Lower leg skin (tissue), 4 donors: ENCODE measurements at regions not wholly inside any gene's neighbourhood (a gene's known extent, or its start where the extent isn't known, plus 50 kb on each side); places are given as distances from the start of the nearest gene placed in this dataset.
A peak's percentile ranks its signal among the peaks of the same experiment; 100 is the strongest.

Experiments
- DNase-seq, 2 donors: peaks; one replicate each; pipeline ENCODE4 v3.0.0-alpha.2; 2019; ENCODE audit warnings: low spot score in 2 of 2
- H3K4me3 ChIP-seq: fragments of 200-600 bp; sonication (generic); 2 replicates; pipeline ENCODE4 v1.5.1; 2017; ENCODE audit warnings: mild to moderate bottlenecking, low read depth; ENCODE audit not compliant: poor library complexity, severe bottlenecking
- CTCF ChIP-seq, 3 donors: fragments of 450-650 bp; IDR thresholded peaks; one replicate each; pipeline ENCODE4 v1.5.1; 2016; ENCODE audit warnings: antibody characterized with exemption in 3 of 3, mild to moderate bottlenecking in 3 of 3, moderate library complexity in 2 of 3
- POLR2A ChIP-seq, 2 donors: fragments of 450-650 bp; IDR thresholded peaks; one replicate each; pipeline ENCODE4 v1.6.1; 2016 to 2017; ENCODE audit warnings: antibody characterized with exemption in 2 of 2, mild to moderate bottlenecking in 1 of 2, moderate library complexity in 1 of 2
- WGBS, 2 donors: methylation state at CpG; one replicate each; pipeline ENCODE4 v1.1.5; 2018; 5-methylcytosine and 5-hydroxymethylcytosine counted together
- intact Hi-C: fragments of 100-400 bp; cut with DNase I; formaldehyde crosslinking; loops from one replicate; pipeline ENCODE4 v1.15.0; 2023; ENCODE audit warnings: low total_unique reads

DNA sequence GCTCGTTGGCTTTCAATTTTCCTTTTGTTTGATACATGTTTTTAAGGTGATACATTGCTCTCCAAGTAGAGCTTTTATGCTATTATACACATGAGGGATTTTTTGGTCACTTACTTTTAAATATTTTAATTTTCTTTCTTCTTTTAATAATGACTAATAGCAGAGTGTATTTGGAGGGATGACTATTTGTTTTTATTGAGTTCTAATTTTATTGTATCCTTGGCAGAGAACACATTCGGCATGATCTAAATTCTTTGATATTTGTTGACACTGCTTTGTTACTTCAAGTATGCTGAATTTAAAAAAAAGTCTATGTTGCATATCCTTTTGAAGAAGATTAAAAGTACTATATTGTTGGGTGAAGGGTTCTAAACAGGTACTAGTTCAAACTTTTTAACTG is 149.9 kb upstream of the PDZRN3 start:
- TF ChIP-seq POLR2A (IDR thresholded peaks at IDR 0.05) (no peak), CTCF (IDR thresholded peaks at IDR 0.05) (no peak)
- WGBS, 2 donors = 36 to 52% methylated on average over 2 of the region's 2 CpGs
- intact Hi-C loops = no loop called here
- DNase-seq = no peak
- no peak overlapping the region for H3K4me3 ChIP-seq

DNA sequence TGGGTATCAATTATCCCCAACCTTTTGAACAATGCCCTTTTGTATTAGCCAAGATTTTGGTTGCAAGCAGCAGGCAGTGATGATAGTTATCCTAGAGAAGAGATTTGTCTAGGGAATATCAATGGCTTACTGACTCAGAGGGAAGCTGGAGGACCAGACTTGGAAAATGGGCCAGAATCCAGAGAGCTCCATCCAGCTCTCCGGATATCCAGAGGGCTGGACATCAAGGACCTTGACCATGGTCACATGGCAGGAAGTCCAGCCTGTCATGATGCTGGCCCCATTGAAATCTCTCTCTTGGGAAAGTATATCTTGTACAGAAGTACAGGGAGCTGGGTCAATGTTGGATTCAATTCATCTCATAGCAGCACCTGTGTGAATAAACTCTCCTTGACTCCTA is 148.5 kb upstream of the PDZRN3 start:
- WGBS, 2 donors = 38 to 53% methylated on average over 1 of the region's 1 CpG
- intact Hi-C loops = no loop called here
- TF ChIP-seq POLR2A (IDR thresholded peaks at IDR 0.05) (no peak), CTCF (IDR thresholded peaks at IDR 0.05) (no peak)
- no peak overlapping the region for H3K4me3 ChIP-seq
- no peak for DNase-seq

DNA sequence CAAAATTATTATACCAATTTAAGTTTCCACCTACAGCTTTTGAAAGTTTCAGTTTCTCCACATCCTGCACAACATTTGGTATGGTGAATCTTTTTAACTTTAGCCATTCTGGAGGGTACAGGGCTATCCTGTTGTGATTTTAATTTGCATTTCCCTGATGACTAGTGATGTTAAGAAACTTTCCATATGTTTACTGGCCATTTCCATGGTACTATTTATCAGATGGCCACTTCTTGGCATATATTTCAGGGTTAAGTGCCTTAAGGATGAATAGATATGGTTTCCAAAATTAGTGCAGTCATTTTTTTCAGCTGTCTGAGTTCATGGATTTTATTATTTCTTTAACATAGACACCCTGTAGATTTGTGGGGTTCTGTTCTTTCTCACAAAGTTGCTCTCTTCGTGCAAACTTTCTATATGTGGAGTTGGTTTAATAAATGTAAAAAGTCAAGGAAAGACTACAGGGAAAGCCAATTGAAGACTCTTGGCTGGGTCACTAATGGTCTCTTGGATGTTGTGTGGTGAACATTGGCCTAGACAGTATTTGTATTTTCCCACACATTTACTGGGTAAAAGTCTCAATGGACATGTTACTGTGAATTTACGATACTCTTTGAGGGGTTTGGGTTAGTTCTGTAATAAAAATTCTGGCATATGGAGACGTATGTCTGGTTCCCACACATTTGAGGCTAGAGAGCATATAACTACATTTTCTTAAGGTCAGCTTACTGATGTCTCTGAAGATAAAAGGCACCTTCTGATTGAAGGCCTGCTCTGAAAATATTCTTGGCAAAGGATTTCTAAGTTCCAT is 147.5 kb upstream of the PDZRN3 start:
- DNase-seq = no peak
- intact Hi-C loops = no loop called here
- TF ChIP-seq POLR2A (IDR thresholded peaks at IDR 0.05) (no peak), CTCF (IDR thresholded peaks at IDR 0.05) (no peak)
- WGBS, 2 donors = 61 to 77% methylated on average over 3 of the region's 3 CpGs
- H3K4me3 ChIP-seq = no peak overlapping the region

- intact Hi-C loops = no loop called here
- 65 to 67% methylated on average over 5 of the region's 5 CpGs for WGBS, 2 donors
- no peak overlapping the region for H3K4me3 ChIP-seq
- TF ChIP-seq CTCF (IDR thresholded peaks at IDR 0.05) (no peak), POLR2A (IDR thresholded peaks at IDR 0.05) (no peak)
- DNase-seq = no peak
Measured at GRCh38 chr3:73768524-73769308, 144.0 kb upstream of the PDZRN3 start.

DNA sequence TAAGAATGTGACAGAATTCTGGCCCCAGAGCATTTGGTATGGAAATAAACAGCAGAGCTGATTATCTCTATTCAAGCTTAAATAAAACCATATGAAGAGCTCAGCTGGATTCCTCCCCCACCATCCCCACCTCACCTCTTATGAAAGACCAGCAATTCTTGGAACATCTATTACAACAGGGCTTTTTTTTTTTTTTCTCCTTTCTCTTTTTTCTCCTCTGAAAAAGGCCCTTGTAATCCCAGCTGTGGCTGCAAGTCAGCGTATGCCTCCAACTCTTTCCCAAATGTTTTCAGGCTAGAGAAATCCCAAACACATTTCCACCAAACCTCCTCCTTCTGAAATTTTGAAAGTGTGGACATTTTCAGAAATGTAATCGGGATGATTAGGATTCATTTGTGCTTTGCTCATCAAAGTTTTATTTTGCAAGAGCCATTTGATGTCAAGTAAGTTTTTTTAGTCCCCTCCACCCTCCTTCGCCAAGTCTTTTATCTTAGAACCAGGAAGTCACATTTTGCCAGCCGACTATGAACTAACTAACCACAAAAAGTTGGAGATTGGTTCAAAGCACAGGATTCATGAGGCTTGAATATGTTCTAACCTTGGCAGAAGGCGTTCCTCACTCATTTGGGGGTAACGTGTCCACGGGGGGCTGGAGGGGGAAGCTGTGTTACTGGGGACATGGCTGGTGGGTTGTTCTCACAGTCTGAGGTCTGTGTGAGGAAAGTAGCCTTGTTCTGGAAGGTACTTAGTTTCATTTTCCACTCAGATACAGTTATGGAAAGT is 142.0 kb upstream of the PDZRN3 start:
- TF ChIP-seq POLR2A (IDR thresholded peaks at IDR 0.05) (no peak), CTCF (IDR thresholded peaks at IDR 0.05) (no peak)
- peak in 1 of 2 donors; percentile 32 for DNase-seq
- intact Hi-C loops = no loop called here
- no peak overlapping the region for H3K4me3 ChIP-seq
- 15 to 30% methylated on average over 7 of the region's 7 CpGs for WGBS, 2 donors
